Kidney glomerular epithelial cell (primary cell): ENCODE measurements at regions not wholly inside any gene's neighbourhood (a gene's known extent, or its start where the extent isn't known, plus 50 kb on each side); places are given as distances from the start of the nearest gene placed in this dataset.
"Not testable (repeated sequence)": the region's sequence is repeated elsewhere in the genome, so short reads cannot be mapped to it uniquely, and the experiment has no call there.

ENCODE experiments used
- DNase-seq: peaks from one replicate; lab custom pipeline; 2025; lab: John Stamatoyannopoulos, UW

DNA sequence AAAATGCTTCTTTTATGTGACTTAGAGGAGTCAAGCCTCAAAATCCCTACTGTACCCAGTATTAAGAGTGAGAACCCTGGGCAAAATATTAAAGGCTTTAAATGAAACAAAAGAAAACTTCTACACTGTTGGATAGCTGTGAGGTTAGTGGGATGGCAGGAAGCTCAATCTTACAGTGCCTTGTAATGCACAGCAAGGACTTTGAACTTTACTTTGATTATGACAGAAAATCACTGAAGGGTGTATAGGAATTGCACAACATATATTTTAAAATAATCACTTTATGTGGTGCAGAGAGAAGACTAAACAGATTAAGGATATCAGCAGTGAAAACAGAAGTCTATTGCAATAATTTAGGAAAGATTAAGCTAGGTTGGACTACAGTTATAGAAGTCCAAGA, 1333.4 kb downstream of the ADGRL3 start:
- no peak for DNase-seq

DNA sequence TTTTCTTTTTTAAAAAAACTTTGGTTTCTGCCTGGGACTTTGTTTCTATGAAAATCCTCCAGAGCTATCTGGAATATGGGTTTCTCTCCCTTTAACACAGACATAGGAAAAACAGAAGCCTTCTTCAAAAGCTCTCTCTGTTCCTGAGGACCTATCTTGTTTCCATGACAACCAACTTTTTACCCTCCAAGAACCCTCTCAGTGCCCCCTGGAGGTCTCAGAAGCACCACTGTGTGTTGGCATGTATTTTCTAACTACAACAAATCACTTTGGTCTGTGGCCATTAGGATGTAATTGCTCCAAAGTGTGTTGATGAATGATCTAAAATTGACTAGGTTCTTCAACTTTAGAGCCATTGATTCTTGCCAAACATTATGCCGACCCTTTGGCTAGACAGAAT, 1331.6 kb downstream of the ADGRL3 start:
- no peak for DNase-seq

DNA sequence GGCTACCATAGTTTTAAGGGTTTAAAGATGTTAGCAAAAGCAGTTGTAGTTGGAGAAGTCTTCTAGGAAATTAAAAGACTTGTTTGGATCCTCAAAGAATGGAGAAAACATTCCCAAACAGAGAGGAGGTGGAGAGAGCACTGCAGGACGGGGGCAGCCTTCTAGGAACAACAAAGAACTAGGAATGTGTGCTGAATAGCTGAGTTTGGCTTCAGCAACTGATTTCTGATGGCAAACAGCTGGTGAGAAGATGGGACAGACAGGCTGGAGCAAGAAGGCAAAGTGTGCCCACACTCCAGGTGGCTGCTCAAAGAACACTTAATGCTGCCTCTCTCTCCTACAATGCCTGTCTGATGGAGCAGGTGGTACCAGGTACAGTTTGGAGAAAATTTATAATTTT, 1331.1 kb downstream of the ADGRL3 start:
- DNase-seq: no peak

DNA sequence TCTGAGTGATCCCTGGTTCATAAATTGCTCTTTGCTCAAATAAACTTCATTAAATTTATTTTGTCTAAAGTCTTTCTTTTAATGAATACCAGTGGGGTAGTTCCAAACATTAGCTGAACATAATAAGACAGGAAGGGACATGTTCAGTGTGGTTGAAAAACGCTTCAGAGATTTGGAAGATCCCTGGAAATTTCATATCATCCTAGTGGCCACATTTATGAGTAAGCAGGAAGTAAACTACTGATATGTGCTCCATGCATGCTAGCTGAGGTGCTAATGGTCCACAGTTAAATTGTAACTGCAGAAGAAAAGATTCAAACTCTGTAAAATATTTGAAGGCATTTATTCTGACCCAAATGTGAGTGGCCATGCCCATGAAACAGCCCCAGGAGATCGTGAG, 1328.7 kb downstream of the ADGRL3 start:
- no peak for DNase-seq

DNA sequence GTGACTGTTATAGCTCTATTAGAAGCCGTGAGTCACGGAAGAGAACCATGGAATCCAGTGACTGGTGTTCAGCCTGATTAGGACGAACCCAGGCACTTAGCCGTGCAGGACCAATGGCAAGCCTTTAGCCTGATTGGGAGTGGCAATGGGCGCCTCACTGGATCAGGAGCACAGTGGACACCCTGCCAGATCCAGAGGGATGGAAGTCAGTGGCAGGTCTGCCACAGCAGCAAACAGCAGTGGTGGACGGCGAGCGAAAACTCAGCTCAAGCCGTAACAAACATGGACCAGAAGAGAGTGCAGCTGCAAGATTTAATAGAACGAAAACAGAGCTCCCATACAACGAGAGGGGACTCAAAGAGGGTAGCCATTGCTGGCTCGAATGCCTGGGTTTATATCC, 1326.5 kb downstream of the ADGRL3 start:
- no peak for DNase-seq

DNA sequence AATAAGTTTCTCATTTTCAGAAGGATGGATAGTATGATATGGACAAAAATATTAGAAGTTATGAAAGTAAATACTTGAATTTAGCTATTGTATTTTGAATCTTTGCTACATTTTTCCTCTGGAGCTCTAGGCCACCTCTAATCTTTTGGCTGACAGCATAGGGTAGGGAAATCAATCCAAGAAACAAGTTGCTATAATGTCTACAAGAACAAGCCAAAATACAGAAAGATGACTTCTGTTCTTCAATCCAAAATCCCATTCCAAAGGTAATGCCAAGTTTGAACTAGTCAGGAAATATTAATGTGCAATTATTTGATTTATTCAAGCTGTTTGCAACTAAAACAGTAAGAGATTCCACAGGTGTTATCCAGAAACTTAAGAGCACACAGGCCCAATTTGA, 1323.1 kb downstream of the ADGRL3 start:
- no peak for DNase-seq

DNA sequence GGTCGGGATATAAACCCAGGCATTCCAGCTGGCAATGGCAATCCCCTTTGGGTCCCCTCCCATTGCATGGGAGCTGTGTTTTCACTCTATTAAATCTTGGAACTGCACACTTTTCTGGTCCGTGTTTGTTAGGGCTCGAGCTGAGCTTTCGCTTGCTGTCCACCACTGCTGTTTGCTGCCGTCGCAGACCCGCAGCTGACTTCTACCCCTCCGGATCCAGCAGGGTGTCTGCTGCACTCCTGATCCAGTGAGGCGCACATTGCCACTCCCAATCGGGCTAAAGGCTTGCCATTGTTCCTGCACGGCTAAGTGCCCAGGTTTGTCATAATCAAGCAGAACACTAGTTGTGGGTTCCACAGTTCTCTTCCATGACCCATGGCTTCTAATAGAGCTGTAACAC, 1322.1 kb downstream of the ADGRL3 start:
- no peak for DNase-seq

DNA sequence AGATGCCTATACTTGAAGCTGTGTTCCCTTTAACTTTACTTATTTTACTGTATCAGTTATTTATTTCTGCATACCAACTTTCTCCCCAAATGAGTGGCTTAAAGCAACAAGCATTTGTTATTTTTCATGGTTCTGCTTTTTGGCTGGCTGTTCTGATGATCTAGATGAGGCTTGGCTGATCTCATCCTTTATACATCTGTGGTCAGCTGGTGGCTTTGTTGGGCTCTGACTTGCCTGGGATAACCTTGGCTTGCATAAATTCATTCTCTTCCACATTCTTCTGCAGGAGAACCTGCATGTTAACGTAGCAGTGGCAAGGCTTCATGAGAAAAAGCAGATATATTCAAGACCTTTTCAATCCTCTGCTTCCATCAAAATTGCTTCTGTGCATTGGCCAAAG, 1317.6 kb downstream of the ADGRL3 start:
- no peak for DNase-seq

DNA sequence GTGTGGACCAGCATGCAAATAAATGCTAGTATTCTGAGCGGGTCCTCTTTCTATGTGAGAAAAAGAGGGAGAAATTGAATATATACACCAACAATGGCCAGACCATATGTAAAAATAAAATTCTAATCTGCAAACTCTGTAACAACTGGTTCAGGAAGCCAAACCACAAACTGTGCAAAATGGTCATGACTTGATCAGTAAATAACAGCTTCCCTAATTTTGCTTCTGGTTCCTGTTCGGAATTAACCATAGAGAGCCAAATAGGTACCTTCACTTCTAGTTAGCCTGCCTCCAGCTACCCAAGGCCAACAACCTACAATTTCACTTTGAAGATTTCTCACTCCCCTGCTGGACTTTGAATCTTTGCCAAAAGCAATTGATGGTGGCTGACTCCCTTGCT, 1313.2 kb downstream of the ADGRL3 start:
- no peak for DNase-seq

DNA sequence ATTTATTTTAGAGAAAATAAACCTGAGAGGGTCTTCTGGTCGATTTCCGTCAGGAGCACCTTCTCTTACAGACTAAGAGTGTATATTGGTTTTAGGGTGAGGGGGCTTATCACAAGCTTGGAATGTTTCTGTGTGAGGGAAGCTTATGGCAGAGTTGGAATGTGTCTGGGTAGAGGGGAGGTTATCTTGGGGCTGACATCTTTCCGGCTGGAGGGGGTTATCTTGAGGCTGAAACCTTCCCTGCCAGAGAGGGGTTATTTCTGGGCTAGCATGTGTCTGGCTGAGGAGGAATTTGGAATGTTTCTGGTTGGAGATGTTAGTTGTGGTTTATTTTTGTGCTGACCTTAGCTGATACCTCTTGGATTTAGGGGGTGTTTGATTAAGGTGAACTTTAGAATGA, 1312.1 kb downstream of the ADGRL3 start:
- DNase-seq: no peak

DNA sequence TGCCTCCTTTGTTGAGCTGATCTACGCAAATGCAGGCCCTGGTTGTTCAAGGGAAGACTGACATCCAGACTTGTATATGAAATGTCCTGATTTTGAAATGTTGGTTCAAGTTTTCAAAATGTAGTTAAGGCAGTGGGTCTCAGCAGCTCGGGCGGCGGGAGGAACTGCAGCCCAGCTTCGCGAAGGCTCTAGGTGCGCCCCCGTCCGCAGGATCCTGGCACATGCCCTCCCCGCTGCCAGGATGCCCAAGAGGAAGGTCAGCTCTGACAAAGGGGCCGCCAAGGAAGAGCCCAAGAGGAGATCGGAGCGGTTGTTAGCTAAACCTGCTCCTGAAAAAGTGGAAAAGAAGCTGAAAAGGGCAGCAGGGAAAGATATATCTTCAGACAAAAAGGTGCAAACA, 1310.1 kb downstream of the ADGRL3 start:
- DNase-seq: no peak

DNA sequence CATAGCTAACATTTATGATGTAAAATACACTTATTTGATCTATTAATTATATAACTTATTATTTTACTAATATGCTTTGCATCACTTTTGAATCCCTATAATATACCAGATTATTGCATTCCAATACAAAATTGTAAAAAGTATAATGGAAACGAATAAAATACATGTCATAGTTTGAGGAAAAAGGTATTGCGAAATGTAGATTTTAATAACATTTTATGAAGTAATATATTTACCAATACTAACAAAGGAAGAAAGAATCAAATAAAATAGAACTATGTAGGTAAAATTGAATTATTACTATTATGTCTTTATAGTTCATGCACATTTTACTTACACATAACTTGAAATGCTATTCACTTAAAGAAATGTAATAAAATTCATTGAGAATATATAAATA, 1300.2 kb downstream of the ADGRL3 start:
- no peak for DNase-seq

DNA sequence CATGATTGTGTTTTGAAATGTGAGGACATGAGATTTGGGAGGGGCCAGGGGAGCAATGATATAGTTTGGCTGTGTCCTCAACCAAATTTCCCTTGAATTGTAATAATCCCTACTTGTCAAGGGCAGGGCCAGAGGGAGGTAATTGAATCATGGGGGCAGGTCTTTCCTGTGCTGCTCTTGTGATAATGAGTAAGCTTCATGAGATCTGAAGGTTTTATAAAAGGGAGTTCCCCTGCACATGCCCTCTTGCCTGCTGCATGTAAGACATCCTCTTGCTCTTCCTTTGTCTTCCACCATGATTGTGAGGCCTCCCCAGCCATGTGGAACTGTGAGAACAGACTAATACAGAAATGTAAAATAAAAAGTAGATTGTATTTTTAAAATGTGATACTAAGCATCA, 1294.9 kb downstream of the ADGRL3 start:
- no peak for DNase-seq

DNA sequence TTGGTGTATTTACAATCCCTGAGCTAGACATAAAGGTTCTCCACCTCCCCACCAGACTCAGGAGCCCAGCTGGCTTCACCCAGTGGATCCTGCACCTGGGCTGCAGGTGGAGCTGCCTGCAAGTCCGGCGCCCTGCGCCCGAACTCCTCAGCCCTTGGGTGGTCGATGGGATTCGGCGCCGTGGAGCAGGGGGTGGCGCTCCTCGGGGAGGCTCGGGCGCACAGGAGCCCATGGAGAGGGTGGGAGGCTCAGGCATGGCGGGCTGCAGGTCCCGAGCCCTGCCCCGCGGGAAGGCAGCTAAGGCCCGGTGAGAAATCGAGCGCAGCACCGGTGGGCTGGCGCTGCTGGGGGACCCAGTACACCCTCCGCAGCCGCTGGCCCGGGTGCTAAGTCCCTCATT, 1291.6 kb downstream of the ADGRL3 start:
- not testable (repeated sequence) for DNase-seq

DNA sequence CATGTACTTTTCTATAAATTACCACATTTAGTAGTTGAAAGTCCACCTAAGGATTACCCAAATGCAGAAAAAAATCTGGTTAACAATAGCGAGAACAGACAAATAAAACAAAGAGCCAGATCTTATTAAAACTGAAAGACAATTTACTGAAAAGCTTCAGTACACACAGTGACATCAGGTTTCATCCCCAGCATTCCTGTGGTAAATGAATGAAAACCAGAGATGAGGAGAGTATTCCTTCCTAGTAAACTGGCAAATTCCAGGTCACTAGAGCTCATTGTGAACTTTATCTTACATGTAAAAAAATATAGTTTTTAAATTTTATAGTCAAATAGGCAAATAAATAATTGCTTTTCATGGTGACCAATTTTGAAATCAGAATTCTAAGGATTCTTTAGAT, 1290.5 kb downstream of the ADGRL3 start:
- peak; percentile 5 for DNase-seq

DNA sequence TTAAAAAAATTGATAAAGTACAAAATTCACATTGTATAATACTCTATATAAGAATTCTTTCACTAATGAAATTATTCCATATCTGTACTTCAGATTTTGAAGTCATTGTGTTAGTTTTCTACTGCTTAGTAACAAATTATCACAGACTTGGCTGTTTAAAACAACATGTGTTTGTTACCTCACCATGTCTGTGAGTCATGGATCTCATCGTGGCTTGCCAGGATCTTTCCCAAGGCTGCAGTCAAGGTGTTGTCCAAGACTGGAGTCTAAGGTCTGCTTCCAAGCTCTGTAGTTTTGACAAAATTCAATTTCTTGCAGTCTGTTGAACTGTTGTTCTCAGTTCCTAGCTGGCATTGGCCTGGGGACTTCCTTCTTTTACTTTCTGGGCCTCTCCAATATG, 1286.9 kb downstream of the ADGRL3 start:
- DNase-seq: no peak

DNA sequence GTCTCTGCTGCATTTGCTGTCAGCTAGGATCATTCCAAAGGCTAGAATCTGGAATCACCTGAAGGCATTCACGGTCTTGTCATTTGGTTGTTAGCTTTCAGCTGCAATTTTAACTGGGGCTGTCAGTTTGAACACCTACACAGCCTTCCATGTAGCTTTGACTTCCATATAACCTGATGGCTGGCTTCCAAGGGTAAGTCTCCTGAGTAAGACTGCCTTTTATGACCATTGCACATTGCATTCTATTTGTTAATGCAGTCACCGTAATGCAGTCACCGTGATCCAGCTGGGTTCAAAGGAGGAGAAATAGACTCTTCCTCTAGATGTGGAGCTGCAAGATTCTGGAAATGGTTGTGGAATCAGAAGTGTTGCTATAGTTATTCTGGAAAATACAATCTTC, 1284.2 kb downstream of the ADGRL3 start:
- DNase-seq: no peak

DNA sequence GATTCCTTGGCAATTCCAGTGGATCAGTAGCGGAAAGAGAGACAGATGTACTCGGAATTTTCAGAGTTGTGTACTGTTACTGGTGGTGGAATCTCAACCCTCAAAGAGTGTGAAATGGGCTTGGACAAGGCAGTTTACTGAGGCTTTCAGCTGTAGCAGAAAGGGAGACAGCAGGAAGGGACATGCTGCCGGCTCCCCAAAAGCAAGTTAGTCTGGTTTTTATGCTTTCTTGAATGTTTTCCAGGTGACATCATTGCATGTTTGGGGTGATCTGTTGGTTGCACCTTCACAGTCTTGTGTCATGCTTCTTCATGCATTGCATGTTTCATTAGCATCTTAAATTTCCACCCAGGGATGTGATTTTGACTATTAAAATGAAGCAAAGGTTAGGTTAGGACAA, 1282.2 kb downstream of the ADGRL3 start:
- no peak for DNase-seq

DNA sequence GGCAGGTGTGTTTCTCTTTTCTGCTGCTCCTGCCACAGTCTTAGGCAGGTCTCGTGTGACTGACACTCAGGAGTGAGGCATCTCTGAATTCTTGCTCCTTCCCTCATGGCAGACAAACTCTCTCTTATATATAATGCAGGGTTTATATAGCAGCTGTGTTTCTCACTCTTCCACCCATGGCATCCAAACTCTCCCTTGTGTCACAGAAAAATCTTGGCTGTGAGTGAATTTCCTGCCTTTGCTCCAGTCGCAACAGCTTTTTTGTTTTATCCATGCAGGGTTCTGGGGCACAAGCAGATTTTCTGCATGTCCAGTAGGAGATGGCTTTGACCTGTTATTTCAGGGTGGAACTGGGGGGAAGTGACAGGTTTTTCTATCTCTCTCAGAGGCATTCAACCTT, 1275.5 kb downstream of the ADGRL3 start:
- DNase-seq: no peak

DNA sequence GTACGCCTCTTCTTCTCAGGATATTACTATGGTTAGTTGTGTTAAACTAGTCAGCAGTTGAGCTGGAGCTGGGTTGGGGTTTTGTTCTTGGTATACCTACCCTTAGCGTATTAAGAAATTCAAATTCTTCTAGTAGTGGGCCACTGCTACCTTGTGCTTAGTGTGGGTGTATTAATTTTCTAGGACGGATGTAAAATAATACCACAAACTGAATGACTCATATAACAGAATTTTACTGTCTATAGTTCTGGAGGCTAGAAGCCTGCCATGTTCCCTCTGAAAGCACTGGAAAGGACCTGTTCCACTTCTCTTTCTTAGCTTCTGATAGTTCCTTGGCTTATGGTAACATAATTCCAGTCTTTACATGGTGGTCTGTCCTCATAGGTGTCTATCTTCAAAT, 1274.7 kb downstream of the ADGRL3 start:
- DNase-seq: no peak

DNA sequence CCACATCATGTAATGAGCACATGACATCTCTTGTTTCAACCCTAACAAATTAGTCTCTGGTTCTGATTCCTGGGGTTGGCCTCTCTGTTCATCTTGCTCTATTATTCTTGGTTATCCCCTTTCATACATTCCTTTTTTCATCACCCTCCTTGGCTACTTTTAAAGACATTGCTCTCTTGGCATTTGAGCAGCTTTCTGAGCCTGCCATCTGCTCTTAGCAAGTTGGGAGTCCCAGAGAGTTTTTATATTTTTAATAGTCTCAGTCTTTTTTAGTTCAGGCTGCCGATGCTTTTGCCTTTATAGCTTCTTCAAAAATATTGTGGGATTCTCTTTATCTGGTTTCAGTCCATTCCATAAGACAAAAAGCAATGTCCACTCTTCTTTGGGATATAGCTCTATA, 1270.9 kb downstream of the ADGRL3 start:
- DNase-seq: no peak

DNA sequence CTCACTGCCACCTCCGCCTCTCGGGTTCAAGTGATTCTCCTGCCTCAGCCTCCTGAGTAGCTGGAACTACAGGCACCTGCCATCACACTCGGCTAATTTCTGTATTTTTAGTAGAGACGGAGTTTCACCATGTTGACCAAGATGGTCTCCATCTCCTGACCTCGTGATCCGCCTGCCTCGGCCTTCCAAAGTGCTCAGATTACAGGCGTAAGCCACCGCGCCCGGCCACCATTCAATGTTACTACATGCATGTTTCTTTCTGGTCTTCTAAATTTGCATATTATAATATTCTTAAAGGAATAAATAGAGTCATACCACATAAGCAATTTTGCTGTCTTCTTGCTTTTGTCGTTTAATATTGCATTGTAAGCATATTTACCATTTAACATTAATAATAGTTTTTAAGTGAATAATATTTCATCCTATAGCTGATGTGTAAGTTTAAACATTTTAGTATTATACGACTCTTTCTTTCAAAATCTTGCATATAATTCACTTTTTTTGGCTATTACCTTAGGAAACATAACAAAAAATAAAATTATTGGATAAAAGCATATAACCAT, 1270.4 kb downstream of the ADGRL3 start:
- no peak for DNase-seq

DNA sequence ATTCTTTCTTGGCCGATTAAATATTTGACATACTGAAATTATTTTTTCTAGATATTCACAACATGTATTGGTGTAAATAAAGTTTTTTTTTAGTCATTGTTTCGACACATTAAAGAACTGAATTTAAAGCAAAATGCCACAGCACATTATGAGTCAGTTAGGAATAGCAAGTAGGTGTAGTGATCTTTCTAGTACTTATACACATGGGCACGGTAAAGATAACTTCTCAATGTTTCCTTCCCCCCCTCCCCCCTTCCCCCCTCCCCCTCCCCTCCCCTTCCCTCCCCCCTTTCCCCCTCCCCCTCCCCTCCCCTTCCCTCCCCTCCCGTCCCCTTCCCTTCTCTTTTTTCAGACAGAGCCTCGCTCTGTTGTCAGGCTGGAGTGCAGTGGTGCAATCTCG, 1269.9 kb downstream of the ADGRL3 start:
- no peak for DNase-seq

DNA sequence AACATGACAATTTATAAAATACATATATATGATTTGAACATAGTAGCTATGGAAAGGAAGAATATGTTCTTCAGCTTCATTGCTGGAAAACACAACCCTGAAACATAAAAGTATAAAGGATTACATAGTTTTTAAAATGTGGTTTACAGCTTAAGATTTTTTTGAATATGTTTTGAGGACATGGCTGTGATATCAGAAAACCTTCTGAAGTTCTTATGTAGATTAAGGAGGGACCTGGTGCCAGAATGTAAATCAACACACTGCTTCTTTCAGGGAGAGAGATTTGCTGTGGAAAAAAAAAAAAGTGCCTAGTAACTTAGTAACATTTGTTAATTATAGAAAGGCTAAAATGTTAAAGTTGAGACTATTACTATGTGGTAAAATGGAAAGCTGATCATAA, 1261.8 kb downstream of the ADGRL3 start:
- no peak for DNase-seq

DNA sequence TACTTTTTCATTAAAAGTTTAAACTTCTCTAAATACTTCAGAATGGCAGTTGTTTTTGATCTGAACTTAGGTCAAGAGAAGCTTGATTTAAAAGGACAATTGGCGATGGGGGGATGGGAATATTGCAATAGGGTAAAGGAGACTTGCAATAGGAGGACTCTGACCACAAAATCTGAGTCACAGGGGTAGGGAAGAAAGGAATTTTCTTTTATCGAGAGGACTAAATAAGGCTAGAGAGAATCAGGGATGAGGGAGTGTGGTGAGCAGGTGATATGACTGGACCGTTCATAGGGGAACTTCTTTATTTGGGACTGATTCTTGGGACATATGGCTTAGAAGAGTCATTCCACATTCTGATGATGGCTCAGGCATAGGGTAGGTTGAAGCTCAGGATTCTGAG, 1260.2 kb downstream of the ADGRL3 start:
- DNase-seq: no peak
